ENCODE measurements at regions not wholly inside any gene's neighbourhood (a gene's known extent, or its start where the extent isn't known, plus 50 kb on each side); places are given as distances from the start of the nearest gene placed in this dataset.

GRCh38 chr12:46698003-46698402, 127.8 kb downstream of the SLC38A4 start:
- no TSS peak for BruUV-seq (replicated peaks)
- DNase-seq (ENCODE audit: low read depth, low spot score): no peak

More at GRCh38 chr12:46698003-46698402, 127.8 kb downstream of the SLC38A4 start:
- ChIA-PET POLR2A (no interaction called here), RAD21 (ENCODE audit: low non-redundant PET in 1 of 2, low total read pairs in 2 of 2, uncharacterized antibody in 2 of 2, unreplicated experiment in 2 of 2) (no interaction called here), CTCF (no interaction called here)
- H3K9me3 ChIP-seq (ENCODE audit: control insufficient read depth in 1 of 2, insufficient read depth in 1 of 2, low read depth in 1 of 2, low read length in 2 of 2): no peaks in the 10 kb centered on the region
- H3K4me1 ChIP-seq (ENCODE audit: control insufficient read depth in 1 of 2, insufficient read depth in 2 of 2, low read length in 2 of 2): no peaks in the 10 kb centered on the region
- no peaks in the 10 kb centered on the region for H3K79me2 ChIP-seq (ENCODE audit: insufficient read depth, low read length)
- H3K36me3 ChIP-seq (ENCODE audit: control insufficient read depth in 1 of 2, insufficient read depth in 2 of 2, low read length in 2 of 2): no peaks in the 10 kb centered on the region
- no peaks in the 10 kb centered on the region for H4K20me1 ChIP-seq (ENCODE audit: insufficient read depth)
- H3K27ac ChIP-seq (ENCODE audit: low read depth, low read length): no peak overlapping the region
- TF ChIP-seq YY1 (IDR thresholded peaks at IDR 0.05; ENCODE audit: extremely low read depth, insufficient replicate concordance, low read depth, low read length) (no peak), EZH2 (IDR thresholded peaks at IDR 0.05) (no peak), ZFX (IDR thresholded peaks at IDR 0.05) (no peak), ELF1 (IDR thresholded peaks at IDR 0.05; ENCODE audit: borderline replicate concordance, low read depth) (no peak), ATF3 (IDR thresholded peaks at IDR 0.05) (no peak), TCF7L2 (IDR thresholded peaks at IDR 0.05; ENCODE audit: borderline replicate concordance, extremely low read depth, insufficient read depth, insufficient read length) (no peak), CEBPB (IDR thresholded peaks at IDR 0.05; ENCODE audit: low read depth) (no peak), CTCF (IDR thresholded peaks at IDR 0.05 in 2 of 3, conservative IDR thresholded peaks at IDR 0.05 in 1 of 3; ENCODE audit: borderline replicate concordance in 1 of 3, insufficient read depth in 1 of 3, low read depth in 2 of 3, low read length in 2 of 3) (no peak), SIN3A (IDR thresholded peaks at IDR 0.05; ENCODE audit: low read depth) (no peak), POLR2A (IDR thresholded peaks at IDR 0.05; ENCODE audit: borderline replicate concordance, extremely low read depth, insufficient read depth, insufficient read length) (no peak)
- H3K9me2 ChIP-seq (ENCODE audit: insufficient read depth): no peaks in the 10 kb centered on the region
- H3K27me3 ChIP-seq (ENCODE audit: insufficient read depth, low read length): no peaks in the 10 kb centered on the region
- H3K4me2 ChIP-seq (ENCODE audit: low read length): no peak overlapping the region
- no peak overlapping the region for H3K9ac ChIP-seq (ENCODE audit: low read length)
- intact Hi-C loops (cut with micrococcal nuclease): no loop called here
- H2AFZ ChIP-seq (ENCODE audit: low read depth, low read length, poor library complexity, severe bottlenecking): no peak overlapping the region
- no peak for ATAC-seq
- H3K4me3 ChIP-seq (replicated peaks in 1 of 2; ENCODE audit: low read depth in 1 of 2, low read length in 2 of 2): no peak overlapping the region

All from HCT116 (cell line).